SK-N-MC (cell line): ENCODE measurements at regions not wholly inside any gene's neighbourhood (a gene's known extent, or its start where the extent isn't known, plus 50 kb on each side); places are given as distances from the start of the nearest gene placed in this dataset.

Source experiments
- EZH2 ChIP-seq: fragments of 200-600 bp; sonication (generic); IDR thresholded peaks from one replicate; pipeline ENCODE4 v1.6.1; 2017; ENCODE audit warnings: antibody characterized with exemption
- POLR2AphosphoS5 ChIP-seq: IDR thresholded peaks from 2 replicates; pipeline ENCODE4 v1.6.1; 2012; ENCODE audit warnings: mild to moderate bottlenecking, low read depth, low read length, borderline replicate concordance

DNA sequence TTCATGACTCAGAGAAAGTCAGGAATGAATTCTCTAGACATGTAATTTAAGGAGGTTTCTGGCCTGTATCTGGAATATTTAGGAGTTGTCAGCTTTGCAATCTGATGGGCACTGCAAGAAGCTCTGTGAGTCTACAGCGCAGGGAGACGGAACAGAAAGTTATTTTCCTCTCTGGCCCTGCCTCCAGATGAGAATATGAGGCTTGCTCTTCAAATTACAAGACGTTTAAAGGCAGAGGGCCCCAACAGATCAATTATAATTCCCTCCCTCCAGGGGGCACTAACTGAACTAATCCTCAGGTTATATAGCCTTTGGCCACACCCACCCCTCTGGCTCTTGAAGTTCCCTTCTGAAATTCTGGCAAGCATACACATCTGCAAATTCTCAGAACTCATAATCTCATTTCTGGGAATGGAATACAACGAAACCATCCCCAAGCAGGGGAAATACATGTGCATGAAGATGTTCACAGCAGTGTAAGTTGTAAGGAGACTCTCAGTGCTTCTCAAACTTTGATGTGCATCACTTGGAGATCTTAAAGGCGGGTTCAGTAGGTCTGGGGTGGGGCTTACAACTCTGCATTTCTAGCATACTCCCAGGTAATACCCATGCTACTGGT, 307.6 kb downstream of the CWC27 start:
- TF ChIP-seq POLR2AphosphoS5: no peak
- no peak for TF ChIP-seq EZH2
